Adipocyte (in vitro differentiated cells): ENCODE measurements at regions not wholly inside any gene's neighbourhood (a gene's known extent, or its start where the extent isn't known, plus 50 kb on each side); places are given as distances from the start of the nearest gene placed in this dataset.

Source experiments
- DNase-seq: peaks from one replicate; pipeline ENCODE4 v3.0.0-alpha.2; 2015; ENCODE audit warnings: low read depth
- H3K27me3 ChIP-seq: replicated peaks from 2 replicates; pipeline ENCODE4 v1.7.0; 2013; ENCODE audit warnings: mild to moderate bottlenecking, low read length, moderate library complexity; ENCODE audit not compliant: control insufficient read depth, insufficient read depth
- H3K36me3 ChIP-seq: 2 replicates; pipeline ENCODE4 v1.7.0; 2013; ENCODE audit warnings: low read length, mild to moderate bottlenecking, moderate library complexity; ENCODE audit not compliant: control insufficient read depth, insufficient read depth, severe bottlenecking
- H3K4me1 ChIP-seq: 2 replicates; pipeline ENCODE4 v1.7.0; 2013; ENCODE audit warnings: mild to moderate bottlenecking, low read length, moderate library complexity; ENCODE audit not compliant: control insufficient read depth, insufficient read depth
- H3K4me3 ChIP-seq: 2 replicates; pipeline ENCODE4 v1.7.0; 2013; ENCODE audit warnings: mild to moderate bottlenecking, low read length, moderate library complexity
- H3K9ac ChIP-seq: 2 replicates; pipeline ENCODE4 v1.7.0; 2013; ENCODE audit warnings: mild to moderate bottlenecking, low read length, moderate library complexity
- H3K9me3 ChIP-seq: 2 replicates; pipeline ENCODE4 v1.7.0; 2013; ENCODE audit warnings: mild to moderate bottlenecking, low read length, moderate library complexity; ENCODE audit not compliant: control insufficient read depth

GRCh38 chr7:145020454-145020853, 184.6 kb upstream of the TPK1 start:
- H3K36me3 ChIP-seq = no peaks in the 10 kb centered on the region
- no peaks in the 10 kb centered on the region for H3K4me1 ChIP-seq
- no peak overlapping the region for H3K9ac ChIP-seq
- no peak overlapping the region for H3K4me3 ChIP-seq
- H3K27me3 ChIP-seq = no peaks in the 10 kb centered on the region
- H3K9me3 ChIP-seq = no peaks in the 10 kb centered on the region
- DNase-seq = no peak

- H3K9ac ChIP-seq = no peak overlapping the region
- no peaks in the 10 kb centered on the region for H3K9me3 ChIP-seq
- no peak overlapping the region for H3K4me3 ChIP-seq
- no peaks in the 10 kb centered on the region for H3K4me1 ChIP-seq
- no peak for DNase-seq
- H3K36me3 ChIP-seq = no peaks in the 10 kb centered on the region
- H3K27me3 ChIP-seq = no peaks in the 10 kb centered on the region
Observed at GRCh38 chr7:145016068-145016467, 180.2 kb upstream of the TPK1 start.

GRCh38 chr7:145009876-145010275, 174.0 kb upstream of the TPK1 start:
- Histone ChIP-seq H3K9me3 (peaks cover 3% of the 10 kb centered on the region), H3K4me1 (no peaks in the 10 kb centered on the region), H3K27me3 (no peaks in the 10 kb centered on the region), H3K4me3 (no peak overlapping the region), H3K9ac (no peak overlapping the region), H3K36me3 (no peaks in the 10 kb centered on the region)
- no peak for DNase-seq

GRCh38 chr7:145005601-145006000, 169.7 kb upstream of the TPK1 start:
- H3K9me3 ChIP-seq = peaks cover 4% of the 10 kb centered on the region
- no peak overlapping the region for H3K9ac ChIP-seq
- DNase-seq = no peak
- H3K4me1 ChIP-seq = no peaks in the 10 kb centered on the region
- H3K4me3 ChIP-seq = no peak overlapping the region
- H3K36me3 ChIP-seq = no peaks in the 10 kb centered on the region
- H3K27me3 ChIP-seq = no peaks in the 10 kb centered on the region

- Histone ChIP-seq H3K27me3 (no peaks in the 10 kb centered on the region), H3K9me3 (peaks cover 28% of the 10 kb centered on the region), H3K4me1 (no peaks in the 10 kb centered on the region), H3K36me3 (no peaks in the 10 kb centered on the region), H3K9ac (no peak overlapping the region), H3K4me3 (no peak overlapping the region)
- DNase-seq = no peak
Observed at GRCh38 chr7:144997512-144997911, 161.7 kb upstream of the TPK1 start.

- peaks cover 27% of the 10 kb centered on the region for H3K9me3 ChIP-seq
- H3K36me3 ChIP-seq = no peaks in the 10 kb centered on the region
- H3K9ac ChIP-seq = no peak overlapping the region
- no peaks in the 10 kb centered on the region for H3K27me3 ChIP-seq
- H3K4me1 ChIP-seq = no peaks in the 10 kb centered on the region
- no peak overlapping the region for H3K4me3 ChIP-seq
- no peak for DNase-seq
Observed at GRCh38 chr7:144995495-144995894, 159.6 kb upstream of the TPK1 start.

- Histone ChIP-seq H3K27me3 (no peaks in the 10 kb centered on the region), H3K4me3 (no peak overlapping the region), H3K4me1 (no peaks in the 10 kb centered on the region), H3K9me3 (peaks cover 3% of the 10 kb centered on the region), H3K36me3 (no peaks in the 10 kb centered on the region), H3K9ac (no peak overlapping the region)
- no peak for DNase-seq
Observed at GRCh38 chr7:144991041-144991440, 155.2 kb upstream of the TPK1 start.

GRCh38 chr7:144987686-144988085, 151.8 kb upstream of the TPK1 start:
- no peaks in the 10 kb centered on the region for H3K9me3 ChIP-seq
- H3K9ac ChIP-seq = no peak overlapping the region
- no peaks in the 10 kb centered on the region for H3K27me3 ChIP-seq
- no peaks in the 10 kb centered on the region for H3K4me1 ChIP-seq
- no peaks in the 10 kb centered on the region for H3K36me3 ChIP-seq
- DNase-seq = no peak
- no peak overlapping the region for H3K4me3 ChIP-seq

- no peak for DNase-seq
- H3K9me3 ChIP-seq = no peaks in the 10 kb centered on the region
- no peaks in the 10 kb centered on the region for H3K4me1 ChIP-seq
- no peak overlapping the region for H3K9ac ChIP-seq
- no peak overlapping the region for H3K4me3 ChIP-seq
- no peaks in the 10 kb centered on the region for H3K27me3 ChIP-seq
- H3K36me3 ChIP-seq = no peaks in the 10 kb centered on the region
Observed at GRCh38 chr7:144982133-144982532, 146.3 kb upstream of the TPK1 start.

- no peaks in the 10 kb centered on the region for H3K4me1 ChIP-seq
- H3K9me3 ChIP-seq = no peaks in the 10 kb centered on the region
- DNase-seq = no peak
- no peak overlapping the region for H3K9ac ChIP-seq
- H3K4me3 ChIP-seq = no peak overlapping the region
- H3K36me3 ChIP-seq = no peaks in the 10 kb centered on the region
- no peaks in the 10 kb centered on the region for H3K27me3 ChIP-seq
Observed at GRCh38 chr7:144975882-144976281, 140.0 kb upstream of the TPK1 start.

- no peak overlapping the region for H3K4me3 ChIP-seq
- no peaks in the 10 kb centered on the region for H3K27me3 ChIP-seq
- no peak overlapping the region for H3K9ac ChIP-seq
- H3K9me3 ChIP-seq = no peaks in the 10 kb centered on the region
- H3K36me3 ChIP-seq = no peaks in the 10 kb centered on the region
- H3K4me1 ChIP-seq = no peaks in the 10 kb centered on the region
- DNase-seq = no peak
Observed at GRCh38 chr7:144969787-144970186, 133.9 kb upstream of the TPK1 start.

- H3K4me1 ChIP-seq = no peaks in the 10 kb centered on the region
- no peak overlapping the region for H3K9ac ChIP-seq
- H3K9me3 ChIP-seq = no peaks in the 10 kb centered on the region
- H3K36me3 ChIP-seq = no peaks in the 10 kb centered on the region
- H3K4me3 ChIP-seq = no peak overlapping the region
- no peak for DNase-seq
- H3K27me3 ChIP-seq = no peaks in the 10 kb centered on the region
Observed at GRCh38 chr7:144960763-144961162, 124.9 kb upstream of the TPK1 start.
